ENCODE measurements at regions not wholly inside any gene's neighbourhood (a gene's known extent, or its start where the extent isn't known, plus 50 kb on each side); places are given as distances from the start of the nearest gene placed in this dataset.

- TF ChIP-seq, protein P1, sequence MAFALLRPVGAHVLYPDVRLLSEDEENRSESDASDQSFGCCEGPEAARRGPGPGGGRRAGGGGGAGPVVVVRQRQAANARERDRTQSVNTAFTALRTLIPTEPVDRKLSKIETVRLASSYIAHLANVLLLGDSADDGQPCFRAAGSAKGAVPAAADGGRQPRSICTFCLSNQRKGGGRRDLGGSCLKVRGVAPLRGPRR (CRISPR knock-in tag; IDR thresholded peaks at IDR 0.05) = no peak
- TF ChIP-seq LEF1 (IDR thresholded peaks at IDR 0.05) (peak; percentile 91), ZC3H11A (IDR thresholded peaks at IDR 0.05; ENCODE audit: low read depth, low read length) (0 out of 2 replicates have a peak, but pooled peaks have one; percentile 50), CXXC5 (CRISPR knock-in tag; IDR thresholded peaks at IDR 0.05) (no peak), TEAD2 (tag; IDR thresholded peaks at IDR 0.05) (no peak), NR0B1 (IDR thresholded peaks at IDR 0.05; ENCODE audit: partially characterized antibody) (no peak), ZNF184 (CRISPR knock-in tag; IDR thresholded peaks at IDR 0.05) (no peak), COPS2 (conservative IDR thresholded peaks at IDR 0.05) (no peak), ARHGAP35 (IDR thresholded peaks at IDR 0.05; ENCODE audit: partially characterized antibody) (no peak), HNRNPH1 (optimal IDR thresholded peaks at IDR 0.05; ENCODE audit: low read depth, low read length) (no peak), KHSRP (IDR thresholded peaks at IDR 0.05) (no peak), RBM25 (IDR thresholded peaks at IDR 0.05; ENCODE audit: low read depth, low read length, severe bottlenecking) (no peak), DEAF1 (CRISPR knock-in tag; IDR thresholded peaks at IDR 0.05) (no peak), ZNF79 (CRISPR knock-in tag; IDR thresholded peaks at IDR 0.05; ENCODE audit: low read depth) (no peak), RNF219 (CRISPR knock-in tag; IDR thresholded peaks at IDR 0.05) (no peak), ZNF785 (CRISPR knock-in tag; IDR thresholded peaks at IDR 0.05) (no peak), DMBX1 (CRISPR knock-in tag; IDR thresholded peaks at IDR 0.05; ENCODE audit: borderline replicate concordance) (no peak), CCAR2 (IDR thresholded peaks at IDR 0.05; ENCODE audit: low read depth, low read length) (no peak)
Measured at GRCh38 chr1:39116860-39117728, 87.4 kb upstream of the MACF1 start (continued).
